ENCODE measurements at regions not wholly inside any gene's neighbourhood (a gene's known extent, or its start where the extent isn't known, plus 50 kb on each side); places are given as distances from the start of the nearest gene placed in this dataset.

DNA sequence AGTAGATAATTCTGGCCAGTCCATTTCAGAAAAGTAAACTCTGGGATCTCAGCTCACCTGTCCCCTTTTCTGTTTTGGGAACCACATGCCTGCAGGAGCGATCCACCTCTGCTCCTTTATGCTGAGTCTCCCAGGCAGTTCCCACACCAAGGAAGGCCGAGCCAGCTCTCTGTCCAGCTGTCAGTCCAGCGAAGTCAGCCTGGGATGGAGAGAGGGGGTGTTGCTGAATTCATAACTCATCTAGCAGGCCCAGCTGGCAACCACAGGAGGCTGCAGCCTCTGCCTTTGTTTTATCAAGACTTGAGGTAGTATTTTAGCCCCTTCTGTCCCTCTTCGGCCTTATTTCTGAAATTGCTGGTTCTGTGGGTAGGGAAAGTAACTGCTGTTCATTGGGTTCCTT, 209.9 kb downstream of the ARL4C start:
- TF ChIP-seq, protein P1, sequence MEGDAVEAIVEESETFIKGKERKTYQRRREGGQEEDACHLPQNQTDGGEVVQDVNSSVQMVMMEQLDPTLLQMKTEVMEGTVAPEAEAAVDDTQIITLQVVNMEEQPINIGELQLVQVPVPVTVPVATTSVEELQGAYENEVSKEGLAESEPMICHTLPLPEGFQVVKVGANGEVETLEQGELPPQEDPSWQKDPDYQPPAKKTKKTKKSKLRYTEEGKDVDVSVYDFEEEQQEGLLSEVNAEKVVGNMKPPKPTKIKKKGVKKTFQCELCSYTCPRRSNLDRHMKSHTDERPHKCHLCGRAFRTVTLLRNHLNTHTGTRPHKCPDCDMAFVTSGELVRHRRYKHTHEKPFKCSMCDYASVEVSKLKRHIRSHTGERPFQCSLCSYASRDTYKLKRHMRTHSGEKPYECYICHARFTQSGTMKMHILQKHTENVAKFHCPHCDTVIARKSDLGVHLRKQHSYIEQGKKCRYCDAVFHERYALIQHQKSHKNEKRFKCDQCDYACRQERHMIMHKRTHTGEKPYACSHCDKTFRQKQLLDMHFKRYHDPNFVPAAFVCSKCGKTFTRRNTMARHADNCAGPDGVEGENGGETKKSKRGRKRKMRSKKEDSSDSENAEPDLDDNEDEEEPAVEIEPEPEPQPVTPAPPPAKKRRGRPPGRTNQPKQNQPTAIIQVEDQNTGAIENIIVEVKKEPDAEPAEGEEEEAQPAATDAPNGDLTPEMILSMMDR (IDR thresholded peaks at IDR 0.05; ENCODE audit: insufficient read depth, low read length) = no peak
- no peak for TF ChIP-seq GABPA (IDR thresholded peaks at IDR 0.05; ENCODE audit: low read depth)
- TF ChIP-seq, protein P2, sequence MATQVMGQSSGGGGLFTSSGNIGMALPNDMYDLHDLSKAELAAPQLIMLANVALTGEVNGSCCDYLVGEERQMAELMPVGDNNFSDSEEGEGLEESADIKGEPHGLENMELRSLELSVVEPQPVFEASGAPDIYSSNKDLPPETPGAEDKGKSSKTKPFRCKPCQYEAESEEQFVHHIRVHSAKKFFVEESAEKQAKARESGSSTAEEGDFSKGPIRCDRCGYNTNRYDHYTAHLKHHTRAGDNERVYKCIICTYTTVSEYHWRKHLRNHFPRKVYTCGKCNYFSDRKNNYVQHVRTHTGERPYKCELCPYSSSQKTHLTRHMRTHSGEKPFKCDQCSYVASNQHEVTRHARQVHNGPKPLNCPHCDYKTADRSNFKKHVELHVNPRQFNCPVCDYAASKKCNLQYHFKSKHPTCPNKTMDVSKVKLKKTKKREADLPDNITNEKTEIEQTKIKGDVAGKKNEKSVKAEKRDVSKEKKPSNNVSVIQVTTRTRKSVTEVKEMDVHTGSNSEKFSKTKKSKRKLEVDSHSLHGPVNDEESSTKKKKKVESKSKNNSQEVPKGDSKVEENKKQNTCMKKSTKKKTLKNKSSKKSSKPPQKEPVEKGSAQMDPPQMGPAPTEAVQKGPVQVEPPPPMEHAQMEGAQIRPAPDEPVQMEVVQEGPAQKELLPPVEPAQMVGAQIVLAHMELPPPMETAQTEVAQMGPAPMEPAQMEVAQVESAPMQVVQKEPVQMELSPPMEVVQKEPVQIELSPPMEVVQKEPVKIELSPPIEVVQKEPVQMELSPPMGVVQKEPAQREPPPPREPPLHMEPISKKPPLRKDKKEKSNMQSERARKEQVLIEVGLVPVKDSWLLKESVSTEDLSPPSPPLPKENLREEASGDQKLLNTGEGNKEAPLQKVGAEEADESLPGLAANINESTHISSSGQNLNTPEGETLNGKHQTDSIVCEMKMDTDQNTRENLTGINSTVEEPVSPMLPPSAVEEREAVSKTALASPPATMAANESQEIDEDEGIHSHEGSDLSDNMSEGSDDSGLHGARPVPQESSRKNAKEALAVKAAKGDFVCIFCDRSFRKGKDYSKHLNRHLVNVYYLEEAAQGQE (IDR thresholded peaks at IDR 0.05; ENCODE audit: insufficient replicate concordance, low read depth) = no peak
- TF ChIP-seq POLR2AphosphoS5 (IDR thresholded peaks at IDR 0.05; ENCODE audit: low read depth) = no peak
- TF ChIP-seq SPI1 (IDR thresholded peaks at IDR 0.05; ENCODE audit: borderline replicate concordance, low read depth) = no peak
